GM18502 (cell line): ENCODE measurements at regions not wholly inside any gene's neighbourhood (a gene's known extent, or its start where the extent isn't known, plus 50 kb on each side); places are given as distances from the start of the nearest gene placed in this dataset.
"Not testable (repeated sequence)": the region's sequence is repeated elsewhere in the genome, so short reads cannot be mapped to it uniquely, and the experiment has no call there.

Source experiments
- ATAC-seq: cut with Tn5 transposase; IDR thresholded peaks from one replicate; pipeline ENCODE4 v1.9.1; 2021; ENCODE audit warnings: mild to moderate bottlenecking; ENCODE audit not compliant: unreplicated experiment, poor library complexity

GRCh38 chr4:30122711-30123110 is 597.5 kb upstream of the PCDH7 start:
- no peak for ATAC-seq

- not testable (repeated sequence) for ATAC-seq
These were observed 595.5 kb upstream of the PCDH7 start for GRCh38 chr4:30124621-30125020.

- ATAC-seq = no peak
These were observed 594.3 kb upstream of the PCDH7 start for GRCh38 chr4:30125868-30126267.

GRCh38 chr4:30126351-30126750 is 593.8 kb upstream of the PCDH7 start:
- ATAC-seq = no peak

- not testable (repeated sequence) for ATAC-seq
These were observed 571.3 kb upstream of the PCDH7 start for GRCh38 chr4:30148828-30149227.

GRCh38 chr4:30149539-30149938 is 570.6 kb upstream of the PCDH7 start:
- ATAC-seq = not testable (repeated sequence)

- ATAC-seq = no peak
These were observed 566.7 kb upstream of the PCDH7 start for GRCh38 chr4:30153427-30153826.

GRCh38 chr4:30160140-30160539 is 560.0 kb upstream of the PCDH7 start:
- ATAC-seq = no peak

GRCh38 chr4:30172416-30172815 is 547.8 kb upstream of the PCDH7 start:
- ATAC-seq = no peak

- no peak for ATAC-seq
These were observed 538.7 kb upstream of the PCDH7 start for GRCh38 chr4:30181512-30181911.

- no peak for ATAC-seq
These were observed 538.3 kb upstream of the PCDH7 start for GRCh38 chr4:30181918-30182317.

GRCh38 chr4:30182786-30183185 is 537.4 kb upstream of the PCDH7 start:
- ATAC-seq = no peak

GRCh38 chr4:30191902-30192301 is 528.3 kb upstream of the PCDH7 start:
- no peak for ATAC-seq

GRCh38 chr4:30207389-30207788 is 512.8 kb upstream of the PCDH7 start:
- no peak for ATAC-seq

- no peak for ATAC-seq
These were observed 511.3 kb upstream of the PCDH7 start for GRCh38 chr4:30208731-30209435.

GRCh38 chr4:30215973-30216372 is 504.2 kb upstream of the PCDH7 start:
- not testable (repeated sequence) for ATAC-seq

- no peak for ATAC-seq
These were observed 475.0 kb upstream of the PCDH7 start for GRCh38 chr4:30245140-30245539.

- ATAC-seq = no peak
These were observed 463.9 kb upstream of the PCDH7 start for GRCh38 chr4:30256116-30256832.

GRCh38 chr4:30258949-30259348 is 461.2 kb upstream of the PCDH7 start:
- no peak for ATAC-seq

- no peak for ATAC-seq
These were observed 457.8 kb upstream of the PCDH7 start for GRCh38 chr4:30262379-30262778.

- ATAC-seq = no peak
These were observed 455.7 kb upstream of the PCDH7 start for GRCh38 chr4:30264465-30264864.

- ATAC-seq = no peak
These were observed 454.5 kb upstream of the PCDH7 start for GRCh38 chr4:30265716-30266115.
